ENCODE measurements at regions not wholly inside any gene's neighbourhood (a gene's known extent, or its start where the extent isn't known, plus 50 kb on each side); places are given as distances from the start of the nearest gene placed in this dataset.

DNA sequence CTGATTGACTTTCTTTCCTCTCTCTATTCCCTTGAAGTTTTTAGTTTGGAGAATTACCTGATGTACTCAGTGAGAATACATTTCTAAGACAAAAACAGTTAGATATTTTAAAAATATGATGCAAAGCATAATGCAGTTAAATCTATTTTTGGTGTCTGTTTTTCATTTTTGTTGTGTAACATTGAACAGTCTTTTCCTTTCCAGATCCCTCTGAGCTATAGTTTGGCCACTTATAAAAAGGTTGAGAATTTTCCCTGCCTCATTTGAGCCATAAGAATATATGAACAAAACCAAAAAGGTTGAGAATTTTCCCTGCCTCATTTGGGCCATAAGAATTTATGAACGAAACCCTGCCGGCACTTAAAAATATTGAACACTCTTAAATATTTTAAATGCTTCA, 57.0 kb upstream of the IPO5 start:
- Histone ChIP-seq H3K27ac (no peak overlapping the region), H3K36me3 (no peaks in the 10 kb centered on the region), H3K9me3 (no peaks in the 10 kb centered on the region), H3K4me3 (no peak overlapping the region), H3K4me1 (no peaks in the 10 kb centered on the region), H3K27me3 (no peaks in the 10 kb centered on the region)
- 89 to 90% methylated on average over 2 of the region's 2 CpGs for WGBS, 2 donors
- intact Hi-C loops (cut with DNase I) = no loop called here
- no peak for DNase-seq
- FAIRE-seq = no peak
- no peak for ATAC-seq
- no peak for TF ChIP-seq CTCF (IDR thresholded peaks at IDR 0.05)

GRCh38 chr13:97901716-97902115, 51.8 kb upstream of the IPO5 start:
- DNase-seq (no peak), FAIRE-seq (no peak), ATAC-seq (no peak)
- TF ChIP-seq CTCF (IDR thresholded peaks at IDR 0.05) = no peak
- Histone ChIP-seq H3K4me3 (no peak overlapping the region), H3K27ac (no peak overlapping the region), H3K27me3 (no peaks in the 10 kb centered on the region), H3K4me1 (no peaks in the 10 kb centered on the region), H3K36me3 (no peaks in the 10 kb centered on the region), H3K9me3 (no peaks in the 10 kb centered on the region)
- intact Hi-C loops (cut with DNase I) = no loop called here
- 75 to 85% methylated on average over 1 of the region's 1 CpG for WGBS, 2 donors

All from pancreas (tissue), 10 donors.